ENCODE measurements at regions not wholly inside any gene's neighbourhood (a gene's known extent, or its start where the extent isn't known, plus 50 kb on each side); places are given as distances from the start of the nearest gene placed in this dataset.

- CTCF ChIA-PET = interaction anchor here (0.9 kb wide), 1 partner anchor 8 kb away, joined by 3 read pairs; no protein-coding TSS in a partner anchor
- DNase-seq (ENCODE audit: extremely low spot score) = no peak
- POLR2A ChIA-PET = no interaction called here
Measured at GRCh38 chr18:60784161-60784560, 411.6 kb upstream of the MC4R start.

GRCh38 chr18:60794802-60795201, 422.2 kb upstream of the MC4R start:
- TF ChIP-seq CTCF (IDR thresholded peaks at IDR 0.05; ENCODE audit: control extremely low read depth, extremely low read depth, low read depth, missing control alignments) = no peak
- no peak for DNase-seq (ENCODE audit: extremely low spot score)

More at GRCh38 chr18:60784161-60784560, 411.6 kb upstream of the MC4R start:
- TF ChIP-seq CTCF (IDR thresholded peaks at IDR 0.05; ENCODE audit: control extremely low read depth, extremely low read depth, low read depth, missing control alignments) = no peak

GRCh38 chr18:60804415-60804814, 431.8 kb upstream of the MC4R start:
- TF ChIP-seq CTCF (IDR thresholded peaks at IDR 0.05; ENCODE audit: control extremely low read depth, extremely low read depth, low read depth, missing control alignments) = no peak
- DNase-seq (ENCODE audit: extremely low spot score) = no peak
- ChIA-PET POLR2A (no interaction called here), CTCF (no interaction called here)

More at GRCh38 chr18:60794802-60795201, 422.2 kb upstream of the MC4R start:
- CTCF ChIA-PET = no interaction called here
- POLR2A ChIA-PET = no interaction called here

- ChIA-PET POLR2A (no interaction called here), CTCF (no interaction called here)
- TF ChIP-seq CTCF (IDR thresholded peaks at IDR 0.05; ENCODE audit: control extremely low read depth, extremely low read depth, low read depth, missing control alignments) = no peak
- no peak for DNase-seq (ENCODE audit: extremely low spot score)
Measured at GRCh38 chr18:60809937-60810336, 437.4 kb upstream of the MC4R start.

- no peak for TF ChIP-seq CTCF (IDR thresholded peaks at IDR 0.05; ENCODE audit: control extremely low read depth, extremely low read depth, low read depth, missing control alignments)
- ChIA-PET POLR2A (no interaction called here), CTCF (no interaction called here)
- DNase-seq (ENCODE audit: extremely low spot score) = no peak
Measured at GRCh38 chr18:60812921-60813320, 440.3 kb upstream of the MC4R start.

- ChIA-PET POLR2A (no interaction called here), CTCF (interaction anchor here (1.3 kb wide), 1 partner anchor 25 kb away, joined by 3 read pairs; no protein-coding TSS in a partner anchor)
- TF ChIP-seq CTCF (IDR thresholded peaks at IDR 0.05; ENCODE audit: control extremely low read depth, extremely low read depth, low read depth, missing control alignments) = no peak
- no peak for DNase-seq (ENCODE audit: extremely low spot score)
Measured at GRCh38 chr18:60826346-60826745, 453.8 kb upstream of the MC4R start.

GRCh38 chr18:60831971-60832370, 459.4 kb upstream of the MC4R start:
- ChIA-PET CTCF (no interaction called here), POLR2A (no interaction called here)
- TF ChIP-seq CTCF (IDR thresholded peaks at IDR 0.05; ENCODE audit: control extremely low read depth, extremely low read depth, low read depth, missing control alignments) = no peak
- DNase-seq (ENCODE audit: extremely low spot score) = no peak

Data from GM10248 (cell line).